ENCODE measurements at regions not wholly inside any gene's neighbourhood (a gene's known extent, or its start where the extent isn't known, plus 50 kb on each side); places are given as distances from the start of the nearest gene placed in this dataset.

DNA sequence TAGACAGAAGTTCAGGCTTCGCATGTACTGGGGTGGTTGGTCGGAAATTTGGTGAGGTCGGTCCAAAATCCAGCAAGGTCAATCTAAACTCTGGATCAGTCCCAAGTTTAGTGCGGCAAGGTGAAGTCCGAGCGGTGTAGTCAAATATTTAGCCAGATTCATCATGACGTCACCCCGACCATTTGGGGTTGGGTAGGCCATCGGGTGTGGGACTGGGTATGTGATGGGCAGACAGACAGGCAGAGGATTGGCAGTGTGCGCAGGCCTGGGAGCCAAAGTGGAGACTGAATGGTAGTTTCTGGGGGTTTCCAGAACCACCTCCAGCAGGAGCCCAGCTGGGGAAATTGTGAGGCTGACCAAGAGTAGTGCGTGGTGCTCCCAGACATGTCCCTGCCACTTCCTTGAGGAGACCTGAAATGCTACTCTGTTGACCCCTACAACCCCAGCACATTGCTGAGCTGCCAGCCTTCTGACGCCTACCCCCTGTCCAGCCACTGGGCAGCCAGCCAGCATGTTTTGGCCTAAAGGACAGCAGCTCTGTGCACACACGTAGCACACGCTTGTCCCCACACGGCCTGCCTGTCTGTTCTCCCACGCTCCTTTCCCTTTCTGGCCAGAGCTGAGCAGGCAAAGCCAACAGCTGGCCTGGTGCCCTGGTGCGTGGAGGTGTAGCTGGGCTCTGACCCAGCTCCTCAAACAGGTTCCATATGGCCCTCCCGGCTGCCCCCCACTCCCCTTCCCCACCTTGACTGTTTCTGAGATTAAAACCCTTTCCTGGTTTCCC is 55.9 kb downstream of the FAM241B start:
- TF ChIP-seq, protein P1, sequence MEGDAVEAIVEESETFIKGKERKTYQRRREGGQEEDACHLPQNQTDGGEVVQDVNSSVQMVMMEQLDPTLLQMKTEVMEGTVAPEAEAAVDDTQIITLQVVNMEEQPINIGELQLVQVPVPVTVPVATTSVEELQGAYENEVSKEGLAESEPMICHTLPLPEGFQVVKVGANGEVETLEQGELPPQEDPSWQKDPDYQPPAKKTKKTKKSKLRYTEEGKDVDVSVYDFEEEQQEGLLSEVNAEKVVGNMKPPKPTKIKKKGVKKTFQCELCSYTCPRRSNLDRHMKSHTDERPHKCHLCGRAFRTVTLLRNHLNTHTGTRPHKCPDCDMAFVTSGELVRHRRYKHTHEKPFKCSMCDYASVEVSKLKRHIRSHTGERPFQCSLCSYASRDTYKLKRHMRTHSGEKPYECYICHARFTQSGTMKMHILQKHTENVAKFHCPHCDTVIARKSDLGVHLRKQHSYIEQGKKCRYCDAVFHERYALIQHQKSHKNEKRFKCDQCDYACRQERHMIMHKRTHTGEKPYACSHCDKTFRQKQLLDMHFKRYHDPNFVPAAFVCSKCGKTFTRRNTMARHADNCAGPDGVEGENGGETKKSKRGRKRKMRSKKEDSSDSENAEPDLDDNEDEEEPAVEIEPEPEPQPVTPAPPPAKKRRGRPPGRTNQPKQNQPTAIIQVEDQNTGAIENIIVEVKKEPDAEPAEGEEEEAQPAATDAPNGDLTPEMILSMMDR (IDR thresholded peaks at IDR 0.05; ENCODE audit: low read depth, low read length, poor library complexity, severe bottlenecking) = no peak
- no peak for TF ChIP-seq EZH2phosphoT487 (IDR thresholded peaks at IDR 0.05; ENCODE audit: borderline replicate concordance, low read length)
